ENCODE measurements at regions not wholly inside any gene's neighbourhood (a gene's known extent, or its start where the extent isn't known, plus 50 kb on each side); places are given as distances from the start of the nearest gene placed in this dataset.

DNA sequence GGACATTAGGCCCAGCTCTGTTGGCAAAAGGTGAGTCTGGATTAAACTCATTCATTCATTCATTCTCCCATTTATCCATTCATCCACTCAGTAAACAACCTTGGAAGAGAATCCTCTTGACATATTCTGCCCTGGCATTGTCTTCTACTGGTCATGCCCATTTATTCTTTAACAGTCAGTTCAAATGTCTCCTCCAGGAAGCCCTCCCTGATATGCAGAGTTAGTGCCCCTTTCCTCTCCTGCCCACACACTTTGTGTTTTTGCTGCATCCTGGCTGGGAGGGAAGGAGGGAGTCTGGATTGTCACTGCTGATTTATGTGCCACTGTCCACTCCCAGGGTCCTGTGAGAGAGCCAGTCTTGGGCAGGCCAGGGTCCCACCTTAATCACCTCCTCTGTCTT, 600.3 kb downstream of the MATN1 start:
- TF ChIP-seq, protein P1, sequence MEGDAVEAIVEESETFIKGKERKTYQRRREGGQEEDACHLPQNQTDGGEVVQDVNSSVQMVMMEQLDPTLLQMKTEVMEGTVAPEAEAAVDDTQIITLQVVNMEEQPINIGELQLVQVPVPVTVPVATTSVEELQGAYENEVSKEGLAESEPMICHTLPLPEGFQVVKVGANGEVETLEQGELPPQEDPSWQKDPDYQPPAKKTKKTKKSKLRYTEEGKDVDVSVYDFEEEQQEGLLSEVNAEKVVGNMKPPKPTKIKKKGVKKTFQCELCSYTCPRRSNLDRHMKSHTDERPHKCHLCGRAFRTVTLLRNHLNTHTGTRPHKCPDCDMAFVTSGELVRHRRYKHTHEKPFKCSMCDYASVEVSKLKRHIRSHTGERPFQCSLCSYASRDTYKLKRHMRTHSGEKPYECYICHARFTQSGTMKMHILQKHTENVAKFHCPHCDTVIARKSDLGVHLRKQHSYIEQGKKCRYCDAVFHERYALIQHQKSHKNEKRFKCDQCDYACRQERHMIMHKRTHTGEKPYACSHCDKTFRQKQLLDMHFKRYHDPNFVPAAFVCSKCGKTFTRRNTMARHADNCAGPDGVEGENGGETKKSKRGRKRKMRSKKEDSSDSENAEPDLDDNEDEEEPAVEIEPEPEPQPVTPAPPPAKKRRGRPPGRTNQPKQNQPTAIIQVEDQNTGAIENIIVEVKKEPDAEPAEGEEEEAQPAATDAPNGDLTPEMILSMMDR (IDR thresholded peaks at IDR 0.05 in 4 of 5, conservative IDR thresholded peaks at IDR 0.05 in 1 of 5) = no peak
- no peak for TF ChIP-seq POLR2A (IDR thresholded peaks at IDR 0.05)

Measured in gastrocnemius medialis (tissue), 4 donors.